Psoas muscle (tissue), 7 donors: ENCODE measurements at regions not wholly inside any gene's neighbourhood (a gene's known extent, or its start where the extent isn't known, plus 50 kb on each side); places are given as distances from the start of the nearest gene placed in this dataset.

Source experiments
- ATAC-seq, 4 donors: fragments of 200-7000 bp; cut with Tn5 transposase; one replicate each; pipeline ENCODE4 v1.9.1; 2020; ENCODE audit warnings: moderate library complexity in 3 of 4, mild to moderate bottlenecking in 2 of 4
- DNase-seq, 2 donors: peaks; one replicate each; pipeline ENCODE4 v3.0.0-alpha.2; 2020
- H3K27ac ChIP-seq: fragments of 200-600 bp; one replicate; pipeline ENCODE4 v1.8.0; 2022
- H3K27me3 ChIP-seq, 3 donors: fragments of 200-600 bp in 1 of 3; one replicate each; pipeline versions ENCODE4 v1.6.1 to v1.8.0; 2013 to 2022; ENCODE audit warnings: low read length in 2 of 3, mild to moderate bottlenecking in 2 of 3, moderate library complexity in 1 of 3; ENCODE audit not compliant: insufficient read depth in 3 of 3
- H3K36me3 ChIP-seq, 2 donors: fragments of 200-600 bp in 1 of 2; one replicate each; pipeline versions ENCODE4 v1.6.1 to v1.8.0; 2013 to 2022; ENCODE audit warnings: low read depth in 1 of 2, mild to moderate bottlenecking in 1 of 2, moderate library complexity in 1 of 2; ENCODE audit not compliant: insufficient read depth in 1 of 2
- H3K4me1 ChIP-seq: fragments of 200-600 bp; one replicate; pipeline ENCODE4 v1.8.0; 2022
- H3K4me3 ChIP-seq: fragments of 200-600 bp; one replicate; pipeline ENCODE4 v1.8.0; 2022; ENCODE audit warnings: mild to moderate bottlenecking
- H3K9me3 ChIP-seq: fragments of 200-600 bp; one replicate; pipeline ENCODE4 v1.8.0; 2022
- CTCF ChIP-seq: fragments of 200-600 bp; IDR thresholded peaks from one replicate; pipeline ENCODE4 v1.8.0; 2022; ENCODE audit warnings: antibody characterized with exemption
- WGBS, 3 donors: extraction: QIAGEN DNeasy Blood & Tissue Kit; methylation state at CpG; one replicate each; pipeline versions ENCODE4 v1.1.6 to v1.1.7; 2013; 5-methylcytosine and 5-hydroxymethylcytosine counted together
- intact Hi-C, 2 donors: fragments of 100-400 bp; cut with DNase I; formaldehyde crosslinking; loops; one replicate each; pipeline versions ENCODE4 v1.11.0 to v1.14.2; 2022
- donor health status: healthy with polysubstance abuse.
- donor health status: DM: no; HTN: no; CAD: no; lungs with moderate emphysema.
- donor health status: Bipolar disorder and iron deficiency.
- donor health status: healthy.
- donor health status: DM: yes; HTN: yes; CAD: no.
- donor health status: DM: no; HTN: no; CAD: no.
- donor health status: DM: yes; HTN: yes; CAD: no.

GRCh38 chr6:163825033-163825432, 410.5 kb downstream of the QKI start:
- DNase-seq (no peak), ATAC-seq (no peak)
- intact Hi-C loops = loop anchor here in 1 of 2 donors (10.0 kb wide), 1 partner anchor 280 kb away; no protein-coding TSS in a partner anchor
- WGBS, 3 donors = 93 to 94% (median 94%) methylated on average over 9 of the region's 9 CpGs
- Histone ChIP-seq H3K4me3 (no peak overlapping the region), H3K4me1 (peaks cover 34% of the 10 kb centered on the region), H3K36me3 (no peaks in the 10 kb centered on the region), H3K27ac (no peak overlapping the region), H3K9me3 (no peaks in the 10 kb centered on the region), H3K27me3 (no peaks in the 10 kb centered on the region)
- TF ChIP-seq CTCF = no peak

GRCh38 chr6:163823577-163823976, 409.1 kb downstream of the QKI start:
- no peak for ATAC-seq
- no peak overlapping the region for H3K4me3 ChIP-seq
- H3K4me1 ChIP-seq = peaks cover 28% of the 10 kb centered on the region
- no peaks in the 10 kb centered on the region for H3K27me3 ChIP-seq
- TF ChIP-seq CTCF = no peak
- H3K27ac ChIP-seq = no peak overlapping the region
- no peak for DNase-seq
- no peaks in the 10 kb centered on the region for H3K9me3 ChIP-seq
- intact Hi-C loops = loop anchor here in 1 of 2 donors (5.0 to 10.0 kb wide), 2 partner anchors 41 to 281 kb away; no protein-coding TSS in a partner anchor
- H3K36me3 ChIP-seq = no peaks in the 10 kb centered on the region
- 82 to 93% (median 91%) methylated on average over 5 of the region's 5 CpGs for WGBS, 3 donors

- peak; percentile 27 for TF ChIP-seq CTCF
- Histone ChIP-seq H3K27me3 (no peaks in the 10 kb centered on the region), H3K9me3 (no peaks in the 10 kb centered on the region), H3K4me3 (peak overlapping the region; percentile 5), H3K4me1 (peaks cover 10% of the 10 kb centered on the region), H3K36me3 (no peaks in the 10 kb centered on the region), H3K27ac (peak overlapping the region; percentile 85)
- WGBS, 3 donors = 30 to 53% (median 34%) methylated on average over 10 of the region's 10 CpGs
- ATAC-seq (peak; percentile 92 to 98 (median 94)), DNase-seq (peak; percentile 49 to 82)
- intact Hi-C loops = loop anchor here in 1 of 2 donors (5.0 to 10.0 kb wide), 2 partner anchors 39 to 284 kb away; no protein-coding TSS in a partner anchor
Measured at GRCh38 chr6:163820745-163821458, 406.4 kb downstream of the QKI start.

- ATAC-seq (no peak), DNase-seq (no peak)
- TF ChIP-seq CTCF = no peak
- 97 to 99% (median 98%) methylated on average over 17 of the region's 17 CpGs for WGBS, 3 donors
- H3K9me3 ChIP-seq = no peaks in the 10 kb centered on the region
- no peak overlapping the region for H3K4me3 ChIP-seq
- no peaks in the 10 kb centered on the region for H3K27me3 ChIP-seq
- H3K4me1 ChIP-seq = peaks cover 12% of the 10 kb centered on the region
- H3K36me3 ChIP-seq = no peaks in the 10 kb centered on the region
- peak overlapping the region; percentile 85 for H3K27ac ChIP-seq
- intact Hi-C loops = loop anchor here in 1 of 2 donors (5.0 to 10.0 kb wide), 2 partner anchors 38 to 285 kb away; no protein-coding TSS in a partner anchor
Measured at GRCh38 chr6:163820171-163820570, 405.7 kb downstream of the QKI start.
